ENCODE measurements at regions not wholly inside any gene's neighbourhood (a gene's known extent, or its start where the extent isn't known, plus 50 kb on each side); places are given as distances from the start of the nearest gene placed in this dataset.

- TF ChIP-seq CSDC2 (CRISPR knock-in tag; IDR thresholded peaks at IDR 0.05) (no peak), POU6F1 (CRISPR knock-in tag; IDR thresholded peaks at IDR 0.05; ENCODE audit: borderline replicate concordance, low read depth) (no peak), GLIS3 (CRISPR knock-in tag; IDR thresholded peaks at IDR 0.05) (no peak), ZFP3 (CRISPR knock-in tag; IDR thresholded peaks at IDR 0.05) (no peak), PPARA (CRISPR knock-in tag; IDR thresholded peaks at IDR 0.05; ENCODE audit: borderline replicate concordance) (no peak), ESRRG (CRISPR knock-in tag; IDR thresholded peaks at IDR 0.05) (no peak), ZC3H10 (CRISPR knock-in tag; IDR thresholded peaks at IDR 0.05) (no peak), CREB5 (CRISPR knock-in tag; IDR thresholded peaks at IDR 0.05; ENCODE audit: low read depth) (no peak), ZNF8 (CRISPR knock-in tag; IDR thresholded peaks at IDR 0.05) (no peak), OSR1 (CRISPR knock-in tag; IDR thresholded peaks at IDR 0.05) (no peak), RARB (CRISPR knock-in tag; IDR thresholded peaks at IDR 0.05) (no peak), ZFP30 (CRISPR knock-in tag; IDR thresholded peaks at IDR 0.05) (no peak)
Measured at GRCh38 chr3:11913316-11913715, 66.6 kb upstream of the TAMM41 start.
